GM18519 (cell line): ENCODE measurements at regions not wholly inside any gene's neighbourhood (a gene's known extent, or its start where the extent isn't known, plus 50 kb on each side); places are given as distances from the start of the nearest gene placed in this dataset.

Experiments used
- ATAC-seq: cut with Tn5 transposase; IDR thresholded peaks from one replicate; pipeline ENCODE4 v1.9.1; 2021; ENCODE audit warnings: mild to moderate bottlenecking, moderate library complexity; ENCODE audit not compliant: unreplicated experiment, low FRiP score

- ATAC-seq = no peak
These were observed 361.9 kb downstream of the SIPA1L2 start for GRCh38 chr1:232267837-232268598.

GRCh38 chr1:232267092-232267836 is 362.7 kb downstream of the SIPA1L2 start:
- ATAC-seq = no peak

GRCh38 chr1:232263452-232263851 is 366.5 kb downstream of the SIPA1L2 start:
- no peak for ATAC-seq

- no peak for ATAC-seq
These were observed 366.9 kb downstream of the SIPA1L2 start for GRCh38 chr1:232262991-232263390.

GRCh38 chr1:232260861-232261260 is 369.1 kb downstream of the SIPA1L2 start:
- no peak for ATAC-seq

GRCh38 chr1:232260045-232260444 is 369.9 kb downstream of the SIPA1L2 start:
- no peak for ATAC-seq

- ATAC-seq = no peak
These were observed 370.6 kb downstream of the SIPA1L2 start for GRCh38 chr1:232259333-232259732.

- ATAC-seq = no peak
These were observed 377.3 kb downstream of the SIPA1L2 start for GRCh38 chr1:232252546-232253118.

- ATAC-seq = no peak
These were observed 379.1 kb downstream of the SIPA1L2 start for GRCh38 chr1:232250838-232251237.

- ATAC-seq = no peak
These were observed 379.8 kb downstream of the SIPA1L2 start for GRCh38 chr1:232249861-232250777.

GRCh38 chr1:232249339-232249738 is 380.6 kb downstream of the SIPA1L2 start:
- ATAC-seq = no peak

GRCh38 chr1:232248276-232248820 is 381.6 kb downstream of the SIPA1L2 start:
- ATAC-seq = no peak

GRCh38 chr1:232247669-232248068 is 382.3 kb downstream of the SIPA1L2 start:
- no peak for ATAC-seq

GRCh38 chr1:232244426-232244825 is 385.5 kb downstream of the SIPA1L2 start:
- ATAC-seq = no peak

GRCh38 chr1:232239998-232240397 is 389.9 kb downstream of the SIPA1L2 start:
- no peak for ATAC-seq

GRCh38 chr1:232239522-232239921 is 390.4 kb downstream of the SIPA1L2 start:
- ATAC-seq = no peak

- no peak for ATAC-seq
These were observed 391.9 kb downstream of the SIPA1L2 start for GRCh38 chr1:232238009-232238408.

- no peak for ATAC-seq
These were observed 402.6 kb downstream of the SIPA1L2 start for GRCh38 chr1:232227306-232227705.

- no peak for ATAC-seq
These were observed 403.7 kb downstream of the SIPA1L2 start for GRCh38 chr1:232226197-232226712.
